AG09319 (cell line): ENCODE measurements at regions not wholly inside any gene's neighbourhood (a gene's known extent, or its start where the extent isn't known, plus 50 kb on each side); places are given as distances from the start of the nearest gene placed in this dataset.

Experiments
- DNase-seq: peaks from one replicate; pipeline ENCODE4 v3.0.0-alpha.2; 2010; ENCODE audit warnings: low read depth; ENCODE audit errors: extremely low read depth
- TF ChIP-seq, protein P1 (sequence below): IDR thresholded peaks from 2 replicates; pipeline ENCODE4 v1.5.1; 2011; ENCODE audit warnings: low read depth, mild to moderate bottlenecking, inconsistent platforms, low read length, moderate library complexity

DNA sequence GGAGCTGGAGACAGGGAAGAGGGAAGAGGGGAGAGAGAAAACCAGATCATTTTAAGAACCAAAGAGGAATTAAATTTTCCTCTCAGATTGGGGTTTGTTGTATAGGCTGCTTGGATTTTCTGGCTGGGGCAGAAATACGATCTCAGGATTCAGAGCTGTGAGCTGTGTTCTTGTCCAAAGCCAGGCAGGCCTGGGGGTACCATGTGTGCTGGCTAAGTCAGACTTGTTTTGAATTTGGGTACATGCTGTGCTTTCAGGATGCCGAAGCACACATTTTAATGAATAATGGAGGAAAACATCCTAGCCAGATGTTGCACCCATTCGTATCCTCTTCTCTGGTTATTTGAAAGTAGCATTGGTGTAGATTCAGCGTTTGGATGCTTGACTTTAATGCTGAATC lies 170.3 kb upstream of the PODXL start:
- DNase-seq: no peak
- TF ChIP-seq, protein P1, sequence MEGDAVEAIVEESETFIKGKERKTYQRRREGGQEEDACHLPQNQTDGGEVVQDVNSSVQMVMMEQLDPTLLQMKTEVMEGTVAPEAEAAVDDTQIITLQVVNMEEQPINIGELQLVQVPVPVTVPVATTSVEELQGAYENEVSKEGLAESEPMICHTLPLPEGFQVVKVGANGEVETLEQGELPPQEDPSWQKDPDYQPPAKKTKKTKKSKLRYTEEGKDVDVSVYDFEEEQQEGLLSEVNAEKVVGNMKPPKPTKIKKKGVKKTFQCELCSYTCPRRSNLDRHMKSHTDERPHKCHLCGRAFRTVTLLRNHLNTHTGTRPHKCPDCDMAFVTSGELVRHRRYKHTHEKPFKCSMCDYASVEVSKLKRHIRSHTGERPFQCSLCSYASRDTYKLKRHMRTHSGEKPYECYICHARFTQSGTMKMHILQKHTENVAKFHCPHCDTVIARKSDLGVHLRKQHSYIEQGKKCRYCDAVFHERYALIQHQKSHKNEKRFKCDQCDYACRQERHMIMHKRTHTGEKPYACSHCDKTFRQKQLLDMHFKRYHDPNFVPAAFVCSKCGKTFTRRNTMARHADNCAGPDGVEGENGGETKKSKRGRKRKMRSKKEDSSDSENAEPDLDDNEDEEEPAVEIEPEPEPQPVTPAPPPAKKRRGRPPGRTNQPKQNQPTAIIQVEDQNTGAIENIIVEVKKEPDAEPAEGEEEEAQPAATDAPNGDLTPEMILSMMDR: no peak

DNA sequence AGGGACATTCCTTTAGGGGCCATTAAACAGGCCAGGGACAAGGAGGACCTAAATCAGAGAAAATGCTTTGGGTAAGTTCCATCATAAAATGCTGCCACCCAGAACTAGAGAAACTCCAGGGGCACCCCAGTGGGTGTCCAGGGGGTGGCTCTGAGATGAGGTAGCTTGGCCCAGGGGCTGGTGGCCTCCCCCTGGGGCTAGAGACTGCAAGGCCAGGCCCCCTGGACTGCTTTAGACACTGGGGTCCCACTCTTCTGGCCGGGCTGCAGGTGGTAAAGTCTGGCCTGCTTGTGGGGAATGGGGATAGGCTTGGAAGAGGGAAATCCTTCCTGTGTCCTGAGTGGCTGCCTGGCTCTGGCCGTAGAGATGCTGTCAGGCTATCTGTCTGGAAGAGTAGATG lies 169.6 kb upstream of the PODXL start:
- TF ChIP-seq, protein P1: no peak
- DNase-seq: no peak

DNA sequence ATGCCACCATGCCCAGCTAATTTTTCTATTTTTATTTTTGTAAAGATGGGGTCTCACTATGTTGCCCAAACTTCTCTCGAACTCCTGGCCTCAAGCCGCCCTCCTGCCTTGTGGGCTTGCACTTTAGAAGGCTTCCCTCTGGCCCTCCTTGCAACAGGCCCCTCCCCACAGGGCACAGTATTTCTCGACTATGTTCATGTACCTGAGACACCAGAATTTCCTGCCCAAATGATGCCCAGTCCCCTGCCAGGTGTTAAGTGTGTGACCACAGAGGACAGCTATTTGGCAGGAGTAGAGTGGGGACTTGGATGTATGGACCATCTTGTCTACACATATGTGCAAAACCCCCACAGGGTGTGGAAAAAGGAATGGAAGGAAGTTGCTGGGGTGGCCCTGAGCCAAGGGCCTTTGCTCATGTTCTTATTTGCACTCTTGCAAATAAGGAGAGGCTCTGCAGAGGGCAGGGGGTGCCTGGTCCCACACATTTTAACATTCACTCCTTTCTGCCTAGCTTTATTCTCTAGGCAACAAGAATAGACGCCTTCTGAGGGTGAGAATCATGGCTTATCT lies 168.4 kb upstream of the PODXL start:
- TF ChIP-seq, protein P1: no peak
- no peak for DNase-seq

- no peak for DNase-seq
- TF ChIP-seq, protein P1: no peak
Observed at GRCh38 chr7:131723926-131724325, 167.5 kb upstream of the PODXL start.

- no peak for DNase-seq
- TF ChIP-seq, protein P1: no peak
Observed at GRCh38 chr7:131722371-131722770, 165.9 kb upstream of the PODXL start.

DNA sequence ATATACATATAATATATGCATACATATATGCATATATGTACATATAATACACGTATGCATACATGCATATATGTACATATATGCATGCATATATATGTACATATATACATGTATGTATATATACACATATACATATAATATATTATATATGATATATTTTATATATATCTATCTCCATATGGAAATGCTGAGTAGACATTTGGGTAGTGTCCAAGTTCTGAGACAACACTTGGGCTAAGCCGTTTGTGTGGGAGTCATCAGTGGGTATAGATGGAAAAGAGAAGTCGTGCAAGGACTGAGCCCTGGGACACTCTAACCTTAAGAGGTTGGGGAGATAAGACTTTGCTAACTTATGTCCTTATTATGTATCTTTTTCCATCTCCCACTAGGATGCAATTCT lies 165.2 kb upstream of the PODXL start:
- DNase-seq: no peak
- TF ChIP-seq, protein P1: no peak

DNA sequence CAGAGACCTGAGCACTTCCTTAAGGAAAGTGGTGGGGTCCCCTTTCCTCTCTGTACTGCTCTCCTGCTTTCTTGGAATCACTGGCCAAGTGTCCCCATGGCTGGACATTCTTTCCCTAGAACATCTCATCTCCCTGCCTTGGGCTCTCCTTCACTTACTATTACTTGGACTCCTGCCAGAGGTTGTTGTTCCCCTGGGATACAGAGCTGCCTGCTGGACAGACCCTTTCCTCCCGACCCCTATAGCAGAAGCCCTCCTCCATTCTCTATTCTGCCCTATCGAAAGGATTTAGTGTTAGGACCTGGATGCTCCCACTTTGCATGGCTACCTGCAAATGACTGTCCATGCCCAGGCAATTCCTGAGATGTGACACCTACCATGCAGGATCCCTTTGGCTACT lies 164.3 kb upstream of the PODXL start:
- DNase-seq: no peak
- TF ChIP-seq, protein P1: no peak
